Fibroblast of villous mesenchyme (primary cell): ENCODE measurements at regions not wholly inside any gene's neighbourhood (a gene's known extent, or its start where the extent isn't known, plus 50 kb on each side); places are given as distances from the start of the nearest gene placed in this dataset.

Source experiments
- DNase-seq: peaks from one replicate; pipeline ENCODE4 v3.0.0-alpha.2; 2010; ENCODE audit warnings: low read depth
- H3K4me3 ChIP-seq: 2 replicates; pipeline ENCODE4 v1.5.1; 2011; ENCODE audit warnings: low read depth, mild to moderate bottlenecking, low read length
- CTCF ChIP-seq: IDR thresholded peaks from 2 replicates; pipeline ENCODE4 v1.5.1; 2012; ENCODE audit warnings: low read depth, mild to moderate bottlenecking, low read length; ENCODE audit not compliant: insufficient read depth

- DNase-seq = no peak
- no peak overlapping the region for H3K4me3 ChIP-seq
- TF ChIP-seq CTCF = no peak
Observed at GRCh38 chr18:26705757-26706156, 157.4 kb upstream of the KCTD1 start.

GRCh38 chr18:26703170-26703930, 155.0 kb upstream of the KCTD1 start:
- no peak for TF ChIP-seq CTCF
- DNase-seq = no peak
- H3K4me3 ChIP-seq = no peak overlapping the region

GRCh38 chr18:26702086-26702485, 153.7 kb upstream of the KCTD1 start:
- DNase-seq = no peak
- TF ChIP-seq CTCF = no peak
- no peak overlapping the region for H3K4me3 ChIP-seq

GRCh38 chr18:26700728-26701127, 152.4 kb upstream of the KCTD1 start:
- no peak for DNase-seq
- TF ChIP-seq CTCF = no peak
- H3K4me3 ChIP-seq = no peak overlapping the region

GRCh38 chr18:26700201-26700600, 151.8 kb upstream of the KCTD1 start:
- no peak overlapping the region for H3K4me3 ChIP-seq
- no peak for TF ChIP-seq CTCF
- no peak for DNase-seq

GRCh38 chr18:26697186-26697884, 149.0 kb upstream of the KCTD1 start:
- TF ChIP-seq CTCF = no peak
- H3K4me3 ChIP-seq = no peak overlapping the region
- no peak for DNase-seq
